Colon (tissue), 2 donors: ENCODE measurements at regions not wholly inside any gene's neighbourhood (a gene's known extent, or its start where the extent isn't known, plus 50 kb on each side); places are given as distances from the start of the nearest gene placed in this dataset.
A peak's percentile ranks its signal among the peaks of the same experiment; 100 is the strongest.
"Not testable (repeated sequence)": the region's sequence is repeated elsewhere in the genome, so short reads cannot be mapped to it uniquely, and the experiment has no call there.

Source experiments
- FAIRE-seq: peaks from 2 replicates; lab custom pipeline; 2012; peaks lifted over from hg19 to GRCh38; lab: Jason Lieb, UNC
- donor health status: control.
- donor health status: control.

- no peak for FAIRE-seq
Measured at GRCh38 chr5:62886603-62887315, 308.1 kb downstream of the LRRC70 start.

GRCh38 chr5:62837330-62837729 lies 258.7 kb downstream of the LRRC70 start:
- not testable (repeated sequence) for FAIRE-seq

DNA sequence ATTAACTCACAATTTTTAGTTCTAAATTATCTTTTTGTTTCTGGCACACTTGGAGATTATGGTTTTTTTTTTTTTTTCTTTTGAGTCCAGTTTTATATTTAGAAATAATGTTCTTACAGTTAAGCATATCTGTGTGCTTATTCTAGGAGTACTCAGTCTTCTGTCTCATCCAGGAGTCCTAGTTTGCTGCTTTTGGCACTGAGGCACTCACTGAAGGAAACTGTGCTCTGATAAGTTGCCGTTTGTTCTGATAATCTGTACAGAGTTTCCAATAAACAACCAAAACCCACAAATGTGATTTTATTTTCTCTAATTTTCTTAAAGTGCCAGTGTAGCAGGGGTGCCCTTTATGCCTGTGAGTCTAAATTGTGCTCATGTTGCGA lies 251.0 kb downstream of the LRRC70 start:
- FAIRE-seq = no peak

DNA sequence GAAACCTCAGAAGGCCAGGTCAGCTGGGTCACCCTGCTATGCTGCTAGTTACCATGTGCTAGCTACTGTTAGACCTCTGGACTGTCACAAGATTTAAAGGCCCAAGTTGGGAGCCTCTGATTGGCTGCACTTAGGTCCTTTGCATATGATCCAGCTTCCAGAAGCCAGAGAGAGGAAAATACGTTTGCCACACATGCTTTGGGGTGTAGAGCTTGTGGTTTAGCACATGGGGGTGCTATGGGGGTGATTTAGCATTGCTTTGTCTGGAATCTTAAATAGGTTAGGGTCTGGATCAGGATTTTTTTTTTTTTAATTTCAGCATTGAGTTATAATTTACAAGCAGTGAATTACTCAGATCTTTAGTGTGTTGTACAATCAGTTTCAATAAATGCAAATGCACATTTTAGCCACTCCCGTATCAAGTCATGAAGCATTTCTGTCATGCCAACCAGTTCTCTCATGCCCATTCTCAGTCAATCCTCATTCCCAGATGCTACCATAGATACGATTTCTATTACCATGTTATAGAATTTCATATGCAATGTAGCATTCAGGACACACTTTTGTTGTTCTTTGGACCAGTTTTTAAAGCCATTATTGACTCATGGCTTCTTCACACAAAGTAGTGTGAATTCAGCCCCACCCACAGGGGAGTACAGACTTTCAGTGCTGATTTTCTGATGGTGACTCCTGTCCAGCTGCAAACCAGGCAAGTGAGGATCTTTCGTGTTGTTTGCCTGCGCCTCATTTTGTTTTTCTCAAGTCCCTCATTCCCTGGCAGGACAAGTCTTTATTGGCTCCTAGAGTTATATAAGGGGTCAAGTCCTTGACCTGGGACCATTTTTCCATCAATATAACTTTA lies 250.4 kb downstream of the LRRC70 start:
- FAIRE-seq = no peak

DNA sequence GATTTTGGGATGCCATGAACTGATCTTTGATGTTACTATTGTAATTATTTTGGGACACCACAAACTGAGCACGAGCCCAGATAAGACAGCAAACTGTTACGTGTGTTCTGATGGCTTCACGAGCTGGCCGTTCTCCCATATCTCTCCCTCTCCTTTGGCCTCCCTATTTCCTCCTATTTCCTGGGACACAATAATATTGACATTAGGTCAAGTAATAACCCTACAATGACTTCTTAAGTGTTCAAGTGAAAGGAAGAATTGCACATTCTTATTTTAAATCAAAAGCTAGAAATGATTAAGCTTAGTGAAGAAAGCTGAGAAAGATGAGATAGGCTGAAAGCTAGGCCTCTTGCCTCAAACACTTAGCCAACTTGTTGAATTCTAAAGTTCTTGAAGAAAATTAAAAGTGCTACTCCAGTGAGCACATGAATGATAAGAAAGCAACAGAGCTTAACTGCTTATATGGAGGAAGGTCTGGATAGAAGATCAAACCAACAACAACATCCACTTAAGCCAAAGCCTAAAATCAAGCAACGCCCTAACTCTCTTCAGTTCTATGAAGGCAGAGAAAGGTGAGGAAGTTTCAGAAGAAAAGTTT lies 247.1 kb downstream of the LRRC70 start:
- FAIRE-seq = no peak

DNA sequence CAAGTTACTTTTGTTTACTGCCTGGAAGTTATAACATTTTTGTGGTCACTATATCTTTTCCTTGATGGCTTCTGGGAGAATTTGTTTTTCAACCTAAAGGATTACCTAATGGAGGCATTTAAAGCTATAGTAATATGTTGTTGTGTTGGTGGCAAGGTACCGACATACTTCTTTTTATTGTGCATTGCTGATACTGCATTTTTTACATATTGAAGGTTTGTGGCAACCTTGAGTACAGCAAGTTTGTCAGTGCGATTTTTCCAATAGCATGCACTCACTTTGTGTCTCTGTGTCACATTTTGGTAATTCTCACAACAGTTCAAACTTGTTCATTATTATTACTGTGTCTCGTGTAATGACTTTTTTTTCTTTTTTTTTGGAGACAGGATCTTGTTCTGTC lies 246.3 kb downstream of the LRRC70 start:
- FAIRE-seq = no peak

DNA sequence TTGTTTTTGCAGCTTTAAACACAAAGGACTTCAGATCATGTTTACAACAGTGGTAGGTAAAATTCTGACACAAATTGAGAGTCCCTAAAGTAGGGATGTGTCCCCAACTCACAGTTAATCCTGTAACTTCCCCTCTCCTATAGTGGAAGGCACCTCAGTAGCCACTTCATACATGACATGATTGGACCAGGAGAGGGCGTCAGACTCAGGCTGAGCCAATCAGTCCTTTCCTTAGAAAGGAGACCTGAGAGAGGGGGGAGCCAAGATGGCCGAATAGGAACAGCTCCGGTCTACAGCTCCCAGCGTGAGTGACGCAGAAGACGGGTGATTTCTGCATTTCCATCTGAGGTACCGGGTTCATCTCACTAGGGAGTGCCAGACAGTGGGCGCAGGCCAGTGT lies 238.4 kb downstream of the LRRC70 start:
- FAIRE-seq = not testable (repeated sequence)

DNA sequence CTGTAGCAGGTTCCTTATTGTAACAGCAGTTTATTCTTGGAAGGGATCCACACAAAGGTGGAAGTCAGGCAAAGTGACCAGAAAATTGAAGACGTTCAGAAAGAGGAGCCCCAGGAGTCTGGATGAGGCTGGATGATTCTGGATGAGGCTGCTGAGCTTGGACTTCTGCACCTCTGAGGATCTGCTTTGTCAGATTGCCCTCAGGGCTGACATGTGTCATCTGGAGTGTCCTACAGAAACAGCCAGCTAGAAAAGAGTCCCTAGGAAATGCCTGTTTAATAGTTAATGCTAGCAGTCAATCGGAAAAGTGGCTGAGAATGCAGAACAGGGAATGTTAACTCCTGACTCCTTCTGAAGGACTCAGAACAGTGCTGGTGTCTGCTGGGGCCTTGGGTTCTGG lies 236.4 kb downstream of the LRRC70 start:
- no peak for FAIRE-seq

DNA sequence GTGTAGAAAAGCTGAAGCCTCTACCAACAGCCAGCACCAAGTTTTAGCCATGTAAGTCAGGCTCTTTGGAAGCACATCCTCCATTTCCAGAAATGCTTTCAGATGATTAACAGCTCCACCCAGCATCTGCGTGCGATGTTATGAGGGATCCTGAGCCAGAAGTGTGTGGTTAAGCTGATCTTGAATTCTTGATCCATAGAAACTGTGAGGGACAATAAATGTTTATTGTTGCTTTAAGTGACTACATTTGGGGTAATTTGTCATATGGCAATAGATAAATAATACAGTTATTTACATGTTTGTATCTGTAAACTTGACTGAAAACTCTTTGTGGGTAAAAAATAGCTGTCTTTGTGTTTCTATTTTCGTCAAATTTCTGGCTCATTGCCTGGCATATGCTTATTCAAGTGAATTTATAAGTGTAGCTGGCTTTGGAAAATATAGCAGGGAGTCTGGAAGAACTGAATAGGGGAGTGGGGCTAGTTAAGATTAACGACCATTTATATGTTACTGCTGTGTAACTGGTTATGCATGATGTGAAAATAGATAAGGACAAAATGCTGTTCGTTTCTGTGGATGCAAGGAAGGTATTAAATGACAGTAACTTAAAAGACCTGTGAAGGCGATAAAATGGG lies 234.1 kb downstream of the LRRC70 start:
- FAIRE-seq = no peak

DNA sequence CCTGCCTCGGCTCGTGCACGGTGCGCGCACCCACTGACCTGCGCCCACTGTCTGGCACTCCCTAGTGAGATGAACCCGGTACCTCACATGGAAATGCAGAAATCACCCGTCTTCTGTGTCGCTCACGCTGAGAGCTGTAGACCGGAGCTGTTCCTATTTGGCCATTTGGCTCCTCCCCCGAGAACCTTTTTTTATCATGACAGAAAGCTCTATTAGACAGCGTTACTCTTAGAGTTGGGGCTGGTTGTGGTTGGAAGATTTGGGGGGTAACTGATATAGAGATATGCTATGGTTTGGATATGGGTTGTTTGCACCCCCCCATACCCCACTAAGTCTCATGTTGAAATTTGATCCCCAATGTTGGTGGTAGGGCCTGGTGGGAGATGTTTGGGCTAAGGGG lies 226.2 kb downstream of the LRRC70 start:
- FAIRE-seq = not testable (repeated sequence)

DNA sequence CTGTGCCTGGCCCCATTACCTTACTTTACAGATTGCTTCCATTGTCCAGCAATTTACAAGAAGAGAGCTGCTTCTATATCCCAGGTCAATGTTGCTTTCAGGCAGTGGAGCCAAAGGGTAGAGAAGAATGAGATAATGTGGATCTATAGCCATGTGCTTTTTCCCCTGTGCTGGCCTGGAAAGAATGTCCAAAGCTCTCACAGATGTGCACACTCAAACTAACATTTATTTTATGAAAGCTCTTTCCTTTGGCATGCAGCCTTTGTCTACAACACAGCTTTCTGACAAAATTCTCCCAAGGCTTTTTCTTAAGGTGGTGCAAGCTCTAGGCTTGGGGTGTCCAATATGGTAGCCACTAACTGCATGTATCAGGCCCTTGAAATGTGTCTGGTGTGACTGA lies 217.3 kb downstream of the LRRC70 start:
- no peak for FAIRE-seq

- no peak for FAIRE-seq
Measured at GRCh38 chr5:62794456-62794855, 215.8 kb downstream of the LRRC70 start.

GRCh38 chr5:62791059-62791458 lies 212.4 kb downstream of the LRRC70 start:
- FAIRE-seq = no peak

DNA sequence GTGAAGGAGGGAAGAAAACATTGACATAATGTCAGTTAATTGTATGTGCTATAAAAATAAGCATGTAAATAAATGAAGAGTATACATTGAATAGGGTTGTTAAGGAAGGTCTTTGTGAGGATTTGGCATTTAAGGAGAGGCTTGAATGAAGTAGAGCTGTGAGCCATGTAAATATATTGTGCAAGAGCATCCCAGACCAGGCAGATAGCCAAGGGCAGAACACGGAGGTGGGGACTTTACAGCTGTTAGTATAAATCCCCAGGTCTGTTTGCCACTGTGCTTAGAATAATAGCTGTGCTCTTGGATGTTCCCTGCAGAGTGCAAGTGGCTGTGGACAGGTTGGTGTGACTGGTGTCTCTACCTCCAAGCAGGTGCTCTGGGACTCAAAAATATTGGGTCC lies 211.7 kb downstream of the LRRC70 start:
- FAIRE-seq = no peak

DNA sequence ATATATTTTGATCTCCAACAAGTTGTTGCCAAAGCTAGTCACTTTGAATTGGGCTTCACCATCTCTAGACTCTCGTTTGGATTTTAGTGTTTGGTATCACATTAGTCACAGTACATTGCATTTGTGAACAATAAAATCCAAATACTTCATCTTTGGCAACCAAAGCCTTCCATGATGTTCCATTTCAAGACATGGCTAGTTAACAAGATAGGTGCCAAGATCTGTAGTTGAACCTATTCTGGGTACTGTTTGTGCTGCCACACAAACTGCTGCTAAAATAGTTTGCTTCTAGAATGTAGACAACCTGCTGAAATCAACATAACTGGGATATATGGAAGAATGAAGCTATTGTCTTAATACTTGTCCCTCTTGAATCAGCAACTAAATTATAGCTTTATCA lies 207.5 kb downstream of the LRRC70 start:
- no peak for FAIRE-seq

GRCh38 chr5:62785588-62785987 lies 207.0 kb downstream of the LRRC70 start:
- no peak for FAIRE-seq

DNA sequence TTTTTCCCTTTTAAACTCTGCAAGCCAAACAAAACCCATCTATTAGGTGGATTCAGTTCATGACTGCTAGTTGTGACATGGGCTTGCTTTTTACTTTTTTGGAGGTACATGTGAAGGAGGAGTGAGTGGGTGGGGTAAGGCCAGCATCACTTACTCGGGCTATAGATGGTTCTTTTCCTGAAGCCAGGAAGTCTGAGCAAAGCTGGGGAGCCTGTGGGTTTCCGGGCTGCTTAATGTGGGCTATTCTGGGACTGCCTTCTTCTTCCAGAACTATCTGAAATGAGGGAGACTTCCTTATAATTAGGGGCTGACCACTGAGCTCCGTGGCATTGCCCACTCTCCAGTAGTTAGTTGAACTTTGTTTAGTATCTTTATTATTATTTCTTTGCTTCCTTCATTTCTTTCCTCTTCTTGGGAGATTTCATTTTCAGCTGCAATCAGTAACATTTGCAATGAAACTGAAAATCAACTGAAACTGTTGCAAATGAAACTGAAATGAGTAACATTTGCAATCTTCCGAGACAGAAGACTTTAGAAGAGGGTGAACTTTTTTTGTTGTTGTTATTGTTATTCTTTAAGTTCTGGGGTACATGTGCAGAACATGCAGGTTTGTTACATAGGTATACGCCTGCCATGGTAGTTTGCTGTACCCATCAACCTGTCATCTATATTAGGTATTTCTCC lies 204.9 kb downstream of the LRRC70 start:
- FAIRE-seq = no peak

GRCh38 chr5:62780888-62781287 lies 202.3 kb downstream of the LRRC70 start:
- no peak for FAIRE-seq

GRCh38 chr5:62780230-62780629 lies 201.6 kb downstream of the LRRC70 start:
- no peak for FAIRE-seq

GRCh38 chr5:62779010-62779422 lies 200.4 kb downstream of the LRRC70 start:
- FAIRE-seq = peak; percentile 78

GRCh38 chr5:62778316-62779009 lies 199.8 kb downstream of the LRRC70 start:
- FAIRE-seq = no peak
